GM12892 (cell line): ENCODE measurements at regions not wholly inside any gene's neighbourhood (a gene's known extent, or its start where the extent isn't known, plus 50 kb on each side); places are given as distances from the start of the nearest gene placed in this dataset.
"Not testable (repeated sequence)": the region's sequence is repeated elsewhere in the genome, so short reads cannot be mapped to it uniquely, and the experiment has no call there.

Experiments used
- POLR2A ChIP-seq: IDR thresholded peaks from 2 replicates; pipeline ENCODE4 v1.6.1; 2011; ENCODE audit warnings: low read depth, low read length, control low read depth
- POLR2AphosphoS5 ChIP-seq: IDR thresholded peaks from 2 replicates; pipeline ENCODE4 v1.6.1; 2011; ENCODE audit warnings: low read depth, low read length, control low read depth
- TAF1 ChIP-seq: IDR thresholded peaks from 2 replicates; pipeline ENCODE4 v1.6.1; 2011; ENCODE audit warnings: low read depth, mild to moderate bottlenecking, control low read depth, low read length, borderline replicate concordance

DNA sequence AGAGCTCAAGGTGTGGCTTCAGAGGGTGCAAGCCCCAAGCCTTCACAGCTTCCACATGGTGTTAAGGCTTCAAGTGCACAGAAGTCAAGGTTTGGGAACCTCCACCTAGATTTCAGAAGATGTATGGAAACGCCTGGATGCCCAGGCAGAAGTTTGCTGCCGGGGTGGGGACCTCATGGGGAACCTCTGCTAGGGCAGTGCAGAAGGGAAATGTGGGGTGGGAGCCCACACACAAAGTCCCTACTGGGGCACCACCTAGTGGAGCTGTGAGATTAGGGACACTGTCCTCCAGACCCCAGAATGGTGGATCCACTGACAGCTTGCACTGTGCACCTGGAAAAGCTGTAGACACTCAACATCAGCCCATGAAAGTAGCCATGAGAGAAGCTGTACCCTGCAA lies 99.6 kb upstream of the CLEC14A start:
- not testable (repeated sequence) for TF ChIP-seq POLR2A, POLR2AphosphoS5, TAF1
